HEK293 (cell line): ENCODE measurements at regions not wholly inside any gene's neighbourhood (a gene's known extent, or its start where the extent isn't known, plus 50 kb on each side); places are given as distances from the start of the nearest gene placed in this dataset.

Source experiments
- CTCF ChIA-PET: fragments of 350-600 bp; formaldehyde crosslinking; extraction: SDS; loops from one replicate; lab custom pipeline; 2021; ENCODE audit warnings: antibody characterized with exemption; lab: Yijun Ruan, JAX
- POLR2A ChIA-PET: fragments of 300-600 bp; formaldehyde crosslinking; extraction: SDS; loops from one replicate; lab custom pipeline; 2020; ENCODE audit warnings: antibody characterized with exemption, inconsistent platforms; lab: Yijun Ruan, JAX
- H3K27ac ChIP-seq: fragments of 200-500 bp; sonication (Bioruptor generic); 2 replicates; pipeline ENCODE4 v1.5.1; 2014; ENCODE audit warnings: low read depth, low read length, control low read depth, inconsistent platforms; ENCODE audit errors: extremely low read depth
- H3K36me3 ChIP-seq, 2 experiments: fragments of 200-500 bp in 1 of 2; sonication (Bioruptor generic) in 1 of 2; 1 replicate in 1 of 2; 2 replicates in 1 of 2; pipeline ENCODE4 v1.5.1; 2014 to 2017; ENCODE audit warnings: inconsistent platforms in 2 of 2, low read length in 2 of 2; ENCODE audit not compliant: control insufficient read depth in 2 of 2, insufficient read depth in 1 of 2
- H3K4me1 ChIP-seq: fragments of 200-500 bp; sonication (Bioruptor generic); 2 replicates; pipeline ENCODE4 v1.5.1; 2014; ENCODE audit warnings: mild to moderate bottlenecking, low read length, inconsistent platforms; ENCODE audit not compliant: control insufficient read depth, insufficient read depth
- H3K4me3 ChIP-seq: 2 replicates; pipeline ENCODE4 v1.5.1; 2011; ENCODE audit warnings: low read depth, mild to moderate bottlenecking, control low read depth, low read length, moderate library complexity
- H3K9me3 ChIP-seq: fragments of 200-500 bp; sonication (Bioruptor generic); 2 replicates; pipeline ENCODE4 v1.5.1; 2014; ENCODE audit warnings: low read depth, low read length, inconsistent platforms; ENCODE audit not compliant: control insufficient read depth, insufficient read depth
- OSR2 ChIP-seq: fragments of 450-650 bp; formaldehyde crosslinking; IDR thresholded peaks from 2 replicates; pipeline ENCODE4 v1.5.1; 2016; ENCODE audit warnings: missing biosample characterization, missing genetic modification characterization
- PRDM2 ChIP-seq: fragments of 450-650 bp; formaldehyde crosslinking; IDR thresholded peaks from 2 replicates; pipeline ENCODE4 v1.5.1; 2016; ENCODE audit warnings: missing biosample characterization, missing genetic modification characterization, borderline replicate concordance
- PRDM4 ChIP-seq: fragments of 450-650 bp; formaldehyde crosslinking; IDR thresholded peaks from 2 replicates; pipeline ENCODE4 v1.5.1; 2017; ENCODE audit warnings: missing biosample characterization, missing genetic modification characterization
- SCRT2 ChIP-seq: fragments of 450-650 bp; formaldehyde crosslinking; IDR thresholded peaks from 2 replicates; pipeline ENCODE4 v1.5.1; 2016; ENCODE audit warnings: missing biosample characterization, missing genetic modification characterization
- SETDB1 ChIP-seq: IDR thresholded peaks from one replicate; pipeline ENCODE4 v1.6.1; 2017; ENCODE audit warnings: mild to moderate bottlenecking, low read length, moderate library complexity, mixed read lengths; ENCODE audit not compliant: insufficient read length
- ZFHX2 ChIP-seq: fragments of 450-650 bp; formaldehyde crosslinking; conservative IDR thresholded peaks from 2 replicates; pipeline ENCODE4 v1.5.1; 2016; ENCODE audit warnings: missing biosample characterization, missing genetic modification characterization
- ZFP3 ChIP-seq: fragments of 450-650 bp; formaldehyde crosslinking; IDR thresholded peaks from 2 replicates; pipeline ENCODE4 v1.5.1; 2016; ENCODE audit warnings: low read depth, missing biosample characterization, missing genetic modification characterization
- ZFP41 ChIP-seq: fragments of 450-650 bp; formaldehyde crosslinking; IDR thresholded peaks from 2 replicates; pipeline ENCODE4 v1.5.1; 2016; ENCODE audit warnings: missing biosample characterization, missing genetic modification characterization, borderline replicate concordance
- ZNF16 ChIP-seq: fragments of 450-650 bp; formaldehyde crosslinking; IDR thresholded peaks from 2 replicates; pipeline ENCODE4 v1.5.1; 2016; ENCODE audit warnings: low read depth, missing biosample characterization, missing genetic modification characterization
- ZNF19 ChIP-seq: fragments of 450-650 bp; formaldehyde crosslinking; IDR thresholded peaks from 2 replicates; pipeline ENCODE4; 2016; ENCODE audit warnings: missing biosample characterization, missing genetic modification characterization, low read depth
- ZNF2 ChIP-seq: fragments of 450-650 bp; formaldehyde crosslinking; IDR thresholded peaks from 2 replicates; pipeline ENCODE4 v1.5.1; 2016; ENCODE audit warnings: missing biosample characterization, missing genetic modification characterization
- ZNF302 ChIP-seq: fragments of 450-650 bp; formaldehyde crosslinking; IDR thresholded peaks from 2 replicates; pipeline ENCODE4 v1.5.1; 2016; ENCODE audit warnings: missing biosample characterization, missing genetic modification characterization, low read depth
- ZNF510 ChIP-seq: fragments of 450-650 bp; formaldehyde crosslinking; IDR thresholded peaks from 2 replicates; pipeline ENCODE4 v1.5.1; 2018; ENCODE audit warnings: mild to moderate bottlenecking, missing genetic modification characterization, missing biosample characterization; ENCODE audit not compliant: insufficient replicate concordance
- ZNF560 ChIP-seq: fragments of 450-650 bp; formaldehyde crosslinking; IDR thresholded peaks from 2 replicates; pipeline ENCODE4 v1.5.1; 2017; ENCODE audit warnings: missing biosample characterization, missing genetic modification characterization, borderline replicate concordance
- ZNF561 ChIP-seq: fragments of 450-650 bp; IDR thresholded peaks from 2 replicates; pipeline ENCODE4 v1.5.1; 2018; ENCODE audit warnings: missing biosample characterization, missing genetic modification characterization, borderline replicate concordance
- ZNF585B ChIP-seq: fragments of 450-650 bp; formaldehyde crosslinking; IDR thresholded peaks from 2 replicates; pipeline ENCODE4 v1.5.1; 2016; ENCODE audit warnings: missing biosample characterization, missing genetic modification characterization
- ZNF610 ChIP-seq: fragments of 450-650 bp; formaldehyde crosslinking; IDR thresholded peaks from 2 replicates; pipeline ENCODE4 v1.5.1; 2016; ENCODE audit warnings: missing biosample characterization, missing genetic modification characterization, borderline replicate concordance
- ZNF629 ChIP-seq: fragments of 450-650 bp; formaldehyde crosslinking; IDR thresholded peaks from 2 replicates; pipeline ENCODE4 v1.5.1; 2017; ENCODE audit warnings: missing biosample characterization, missing genetic modification characterization
- ZNF76 ChIP-seq: fragments of 450-650 bp; formaldehyde crosslinking; IDR thresholded peaks from 2 replicates; pipeline ENCODE4; 2016; ENCODE audit warnings: low read depth, missing biosample characterization, missing genetic modification characterization, borderline replicate concordance
- ZNF777 ChIP-seq: fragments of 450-650 bp; formaldehyde crosslinking; IDR thresholded peaks from 2 replicates; pipeline ENCODE4 v1.5.1; 2017; ENCODE audit warnings: missing biosample characterization, missing genetic modification characterization, borderline replicate concordance
- ZNF785 ChIP-seq: fragments of 450-650 bp; formaldehyde crosslinking; IDR thresholded peaks from 2 replicates; pipeline ENCODE4 v1.5.1; 2016; ENCODE audit warnings: missing biosample characterization, missing genetic modification characterization
- ZNF792 ChIP-seq: fragments of 450-650 bp; formaldehyde crosslinking; IDR thresholded peaks from 2 replicates; pipeline ENCODE4 v1.5.1; 2016; ENCODE audit warnings: missing biosample characterization, missing genetic modification characterization
- TF ChIP-seq, protein P1 (sequence below): fragments of 450-650 bp; formaldehyde crosslinking; IDR thresholded peaks from 2 replicates; pipeline ENCODE4 v1.5.1; 2017; ENCODE audit warnings: missing biosample characterization, missing genetic modification characterization

- Histone ChIP-seq H3K36me3 (no peaks in the 10 kb centered on the region), H3K9me3 (no peaks in the 10 kb centered on the region), H3K4me3 (no peak overlapping the region), H3K27ac (no peak overlapping the region), H3K4me1 (peaks cover 9% of the 10 kb centered on the region)
- CTCF ChIA-PET: interaction anchor here (0.7 to 1.3 kb wide), 6 partner anchors 9 to 202 kb away, joined by 3 to 6 read pairs (median 4); no protein-coding TSS in a partner anchor
- POLR2A ChIA-PET: no interaction called here
- TF ChIP-seq ZNF510 (tag by site-specific recombination): no peak
- TF ChIP-seq PRDM2 (tag by site-specific recombination): no peak
- TF ChIP-seq OSR2: no peak
- TF ChIP-seq ZFHX2 (tag by site-specific recombination): no peak
- no peak for TF ChIP-seq ZNF19 (tag by site-specific recombination)
- TF ChIP-seq PRDM4 (tag by site-specific recombination): no peak
- TF ChIP-seq ZNF610 (tag by site-specific recombination): no peak
- TF ChIP-seq ZNF792 (tag by site-specific recombination): no peak
- no peak for TF ChIP-seq ZNF777 (tag by site-specific recombination)
These were observed 310.3 kb upstream of the CCL2 start for GRCh38 chr17:33944826-33945225.

- ChIA-PET POLR2A (no interaction called here), CTCF (interaction anchor here (0.6 to 1.5 kb wide), 7 partner anchors 8 to 416 kb away, joined by 3 to 6 read pairs (median 4); no protein-coding TSS in a partner anchor)
- no peaks in the 10 kb centered on the region for H3K9me3 ChIP-seq
- peaks cover 9% of the 10 kb centered on the region for H3K4me1 ChIP-seq
- H3K4me3 ChIP-seq: no peak overlapping the region
- H3K27ac ChIP-seq: no peak overlapping the region
- no peaks in the 10 kb centered on the region for H3K36me3 ChIP-seq
- no peak for TF ChIP-seq ZNF629
- no peak for TF ChIP-seq ZNF585B (tag by site-specific recombination)
- no peak for TF ChIP-seq ZNF785 (tag by site-specific recombination)
- no peak for TF ChIP-seq ZNF560 (tag by site-specific recombination)
- TF ChIP-seq, protein P1, sequence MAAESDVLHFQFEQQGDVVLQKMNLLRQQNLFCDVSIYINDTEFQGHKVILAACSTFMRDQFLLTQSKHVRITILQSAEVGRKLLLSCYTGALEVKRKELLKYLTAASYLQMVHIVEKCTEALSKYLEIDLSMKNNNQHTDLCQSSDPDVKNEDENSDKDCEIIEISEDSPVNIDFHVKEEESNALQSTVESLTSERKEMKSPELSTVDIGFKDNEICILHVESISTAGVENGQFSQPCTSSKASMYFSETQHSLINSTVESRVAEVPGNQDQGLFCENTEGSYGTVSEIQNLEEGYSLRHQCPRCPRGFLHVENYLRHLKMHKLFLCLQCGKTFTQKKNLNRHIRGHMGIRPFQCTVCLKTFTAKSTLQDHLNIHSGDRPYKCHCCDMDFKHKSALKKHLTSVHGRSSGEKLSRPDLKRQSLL: no peak
- no peak for TF ChIP-seq ZNF2
- TF ChIP-seq ZNF302 (tag by site-specific recombination): no peak
- no peak for TF ChIP-seq ZFP3
- TF ChIP-seq ZNF76 (tag by site-specific recombination): no peak
- no peak for TF ChIP-seq ZFP41 (tag by site-specific recombination)
- TF ChIP-seq ZNF16 (tag by site-specific recombination): no peak
- TF ChIP-seq SCRT2: no peak
- TF ChIP-seq ZNF561: no peak
- TF ChIP-seq SETDB1: no peak
- TF ChIP-seq, all 188 proteins: peak for 0
These were observed 309.2 kb upstream of the CCL2 start for GRCh38 chr17:33945646-33946546.
